Ovary (tissue), 3 donors: ENCODE measurements at regions not wholly inside any gene's neighbourhood (a gene's known extent, or its start where the extent isn't known, plus 50 kb on each side); places are given as distances from the start of the nearest gene placed in this dataset.

Experiments used
- CTCF ChIP-seq, 3 donors: fragments of 450-650 bp in 2 of 3; fragments of 200-600 bp in 1 of 3; IDR thresholded peaks; one replicate each; pipeline versions ENCODE4 v1.5.1 to v1.8.0; 2016 to 2022; ENCODE audit warnings: antibody characterized with exemption in 3 of 3, mild to moderate bottlenecking in 1 of 3
- POLR2A ChIP-seq: fragments of 450-650 bp; IDR thresholded peaks from one replicate; pipeline ENCODE4 v1.6.1; 2017; ENCODE audit warnings: antibody characterized with exemption, mild to moderate bottlenecking, moderate library complexity
- donor health status: DM: no; HTN: no; CAD: no.

GRCh38 chrX:139186991-139187390 is 343.5 kb upstream of the F9 start:
- TF ChIP-seq CTCF (IDR thresholded peaks at IDR 0.05) (no peak), POLR2A (no peak)
